ENCODE measurements at regions not wholly inside any gene's neighbourhood (a gene's known extent, or its start where the extent isn't known, plus 50 kb on each side); places are given as distances from the start of the nearest gene placed in this dataset.

DNA sequence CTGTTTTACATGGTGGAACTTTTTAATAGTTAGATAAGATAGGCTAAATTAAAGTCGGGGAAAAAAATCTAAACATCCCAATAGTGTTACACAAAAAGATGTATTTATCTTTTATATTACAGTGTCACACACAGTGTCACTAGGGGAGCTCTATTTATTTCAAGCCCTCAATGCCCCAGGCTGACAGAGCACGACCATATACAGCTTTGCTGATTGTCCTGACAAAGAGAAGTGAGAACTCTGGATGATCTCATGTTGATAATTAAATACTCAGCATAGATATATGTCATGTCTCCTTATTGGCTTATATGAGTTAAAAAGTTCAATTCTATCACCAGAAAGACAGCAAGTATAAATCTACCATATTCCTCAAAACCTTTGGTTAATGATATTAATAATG is 594.3 kb downstream of the LRFN5 start:
- H3K4me3 ChIP-seq (ENCODE audit: low read depth, low read length), result no peak overlapping the region
- DNase-seq (ENCODE audit: low read depth), result no peak
- TF ChIP-seq CTCF (IDR thresholded peaks at IDR 0.05; ENCODE audit: low read depth, low read length) (no peak), POLR2A (IDR thresholded peaks at IDR 0.05; ENCODE audit: extremely low read depth, insufficient read length) (no peak), MAX (IDR thresholded peaks at IDR 0.05; ENCODE audit: low read depth, low read length) (no peak), MYC (IDR thresholded peaks at IDR 0.05; ENCODE audit: low read depth, low read length) (no peak)

- TF ChIP-seq MAX (IDR thresholded peaks at IDR 0.05; ENCODE audit: low read depth, low read length) (no peak), CTCF (IDR thresholded peaks at IDR 0.05; ENCODE audit: low read depth, low read length) (no peak), MYC (IDR thresholded peaks at IDR 0.05; ENCODE audit: low read depth, low read length) (no peak), POLR2A (IDR thresholded peaks at IDR 0.05; ENCODE audit: extremely low read depth, insufficient read length) (no peak)
- H3K4me3 ChIP-seq (ENCODE audit: low read depth, low read length), result no peak overlapping the region
- no peak for DNase-seq (ENCODE audit: low read depth)
These were observed 591.3 kb downstream of the LRFN5 start for GRCh38 chr14:42198010-42198409.

GRCh38 chr14:42192738-42193653 is 586.3 kb downstream of the LRFN5 start:
- TF ChIP-seq MYC (IDR thresholded peaks at IDR 0.05; ENCODE audit: low read depth, low read length) (no peak), CTCF (IDR thresholded peaks at IDR 0.05; ENCODE audit: low read depth, low read length) (no peak), MAX (IDR thresholded peaks at IDR 0.05; ENCODE audit: low read depth, low read length) (no peak), POLR2A (IDR thresholded peaks at IDR 0.05; ENCODE audit: extremely low read depth, insufficient read length) (no peak)
- no peak for DNase-seq (ENCODE audit: low read depth)
- H3K4me3 ChIP-seq (ENCODE audit: low read depth, low read length), result no peak overlapping the region

GRCh38 chr14:42190744-42191143 is 584.1 kb downstream of the LRFN5 start:
- no peak for TF ChIP-seq MYC (IDR thresholded peaks at IDR 0.05; ENCODE audit: low read depth, low read length)
- no peak for TF ChIP-seq MAX (IDR thresholded peaks at IDR 0.05; ENCODE audit: low read depth, low read length)
- no peak for TF ChIP-seq CTCF (IDR thresholded peaks at IDR 0.05; ENCODE audit: low read depth, low read length)
- TF ChIP-seq POLR2A (IDR thresholded peaks at IDR 0.05; ENCODE audit: extremely low read depth, insufficient read length), result no peak
- DNase-seq (ENCODE audit: low read depth), result no peak
- H3K4me3 ChIP-seq (ENCODE audit: low read depth, low read length), result no peak overlapping the region

DNA sequence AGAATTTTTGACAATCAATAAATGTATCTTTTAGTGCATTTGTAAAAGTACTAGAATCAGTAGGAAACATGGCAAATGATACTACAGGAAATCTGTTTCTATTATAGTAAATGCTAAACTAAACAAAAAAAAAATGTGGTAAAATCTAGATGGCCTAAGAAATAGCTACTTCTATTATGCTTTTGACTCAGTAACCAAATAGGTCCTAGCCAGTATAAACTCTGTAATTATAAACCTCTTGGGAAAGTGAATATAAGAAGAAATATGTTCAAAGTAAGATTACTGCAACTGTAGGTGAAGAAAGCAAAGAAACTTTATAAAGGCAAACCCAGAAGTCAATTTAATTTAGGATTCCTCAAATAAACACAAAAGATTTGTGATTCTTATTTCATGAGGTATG is 581.2 kb downstream of the LRFN5 start:
- H3K4me3 ChIP-seq (ENCODE audit: low read depth, low read length), result no peak overlapping the region
- DNase-seq (ENCODE audit: low read depth), result no peak
- TF ChIP-seq MAX (IDR thresholded peaks at IDR 0.05; ENCODE audit: low read depth, low read length), result no peak
- TF ChIP-seq CTCF (IDR thresholded peaks at IDR 0.05; ENCODE audit: low read depth, low read length), result no peak
- no peak for TF ChIP-seq POLR2A (IDR thresholded peaks at IDR 0.05; ENCODE audit: extremely low read depth, insufficient read length)
- no peak for TF ChIP-seq MYC (IDR thresholded peaks at IDR 0.05; ENCODE audit: low read depth, low read length)

All from NB4 (cell line).